PC-3 (cell line): ENCODE measurements at regions not wholly inside any gene's neighbourhood (a gene's known extent, or its start where the extent isn't known, plus 50 kb on each side); places are given as distances from the start of the nearest gene placed in this dataset.
A peak's percentile ranks its signal among the peaks of the same experiment; 100 is the strongest.

ENCODE experiments used
- ATAC-seq: fragments of 200-7000 bp; cut with Tn5 transposase; 2 replicates; pipeline ENCODE4 v1.9.1; 2020; ENCODE audit warnings: mild to moderate bottlenecking, moderate library complexity
- BruUV-seq: library from RNA; stranded (reverse); fragments of 400-500 nt; replicated peaks from 2 replicates; lab custom pipeline; 2021; lab: Mats Ljungman, UMichigan
- CTCF ChIA-PET: fragments of 300-600 bp; sonication (Branson Sonifier 250); formaldehyde crosslinking; loops from one replicate; lab custom pipeline; 2022; ENCODE audit warnings: antibody characterized with exemption; lab: Charles Lee
- POLR2A ChIA-PET: fragments of 300-600 bp; sonication (Branson Sonifier 250); formaldehyde crosslinking; loops from one replicate; lab custom pipeline; 2022; ENCODE audit warnings: antibody characterized with exemption; ENCODE audit not compliant: unreplicated experiment; lab: Charles Lee
- DNase-seq: peaks from one replicate; pipeline ENCODE4 v3.0.0-alpha.2; 2015
- H2AFZ ChIP-seq: fragments of 300-600 bp; sonication (generic); 2 replicates; pipeline ENCODE4 v1.6.0; 2016; ENCODE audit warnings: antibody characterized with exemption, low read length
- H3F3A ChIP-seq: fragments of 300-600 bp; sonication (generic); one replicate; pipeline ENCODE4 v1.6.0; 2017; ENCODE audit warnings: antibody characterized with exemption, low read length, control low read depth, mild to moderate bottlenecking; ENCODE audit not compliant: unreplicated experiment
- H3K27ac ChIP-seq: fragments of 300-600 bp; sonication (generic); 2 replicates; pipeline ENCODE4 v1.5.1; 2016; ENCODE audit warnings: mild to moderate bottlenecking, low read length
- H3K27me3 ChIP-seq: fragments of 300-600 bp; sonication (generic); 2 replicates; pipeline ENCODE4 v1.6.1; 2016; ENCODE audit warnings: low read length, mixed read lengths
- H3K36me3 ChIP-seq: fragments of 300-600 bp; sonication (generic); 2 replicates; pipeline ENCODE4 v1.6.1; 2016; ENCODE audit warnings: low read depth, mixed run types, low read length, mixed read lengths
- H3K4me1 ChIP-seq: fragments of 300-600 bp; sonication (generic); 2 replicates; pipeline ENCODE4 v1.5.1; 2016; ENCODE audit warnings: low read length; ENCODE audit not compliant: insufficient read depth
- H3K4me2 ChIP-seq: fragments of 300-600 bp; sonication (generic); 2 replicates; pipeline ENCODE4 v1.6.0; 2016; ENCODE audit warnings: low read length
- H3K4me3 ChIP-seq: fragments of 300-600 bp; sonication (generic); 2 replicates; pipeline ENCODE4 v1.5.1; 2016; ENCODE audit warnings: mild to moderate bottlenecking, low read length, mixed read lengths
- H3K79me2 ChIP-seq: fragments of 300-600 bp; sonication (generic); 2 replicates; pipeline ENCODE4 v1.6.1; 2017; ENCODE audit warnings: low read length, mixed read lengths
- H3K9ac ChIP-seq: fragments of 300-600 bp; sonication (generic); 2 replicates; pipeline ENCODE4 v1.6.0; 2016; ENCODE audit warnings: mild to moderate bottlenecking, low read length
- H3K9me2 ChIP-seq: fragments of 300-600 bp; sonication (generic); replicated peaks from 2 replicates; pipeline ENCODE4 v1.6.1; 2016; ENCODE audit warnings: mixed run types, low read length, mixed read lengths
- H3K9me3 ChIP-seq: fragments of 300-600 bp; sonication (generic); 2 replicates; pipeline ENCODE4 v1.6.1; 2016; ENCODE audit warnings: low read length, mixed read lengths
- H4K20me1 ChIP-seq: fragments of 300-600 bp; sonication (generic); 2 replicates; pipeline ENCODE4 v1.6.1; 2016; ENCODE audit warnings: low read length, mixed read lengths
- EZH2 ChIP-seq: fragments of 300-600 bp; sonication (generic); IDR thresholded peaks from one replicate; pipeline ENCODE4 v1.6.1; 2017; ENCODE audit warnings: antibody characterized with exemption, mild to moderate bottlenecking, low read length; ENCODE audit not compliant: unreplicated experiment
- EZH2phosphoT487 ChIP-seq: fragments of 300-600 bp; sonication (generic); IDR thresholded peaks from 2 replicates; pipeline ENCODE4 v1.6.1; 2018; ENCODE audit warnings: mild to moderate bottlenecking, antibody characterized with exemption, low read length, borderline replicate concordance
- intact Hi-C: fragments of 100-400 bp; cut with micrococcal nuclease; formaldehyde crosslinking; loops from 2 replicates; pipeline ENCODE4 v1.9.0; 2023
- TF ChIP-seq, protein P1 (sequence below): fragments of 300-600 bp; sonication (generic); conservative IDR thresholded peaks from 2 replicates; pipeline ENCODE4 v1.5.1; 2017; ENCODE audit warnings: antibody characterized with exemption, low read depth, mild to moderate bottlenecking, low read length

DNA sequence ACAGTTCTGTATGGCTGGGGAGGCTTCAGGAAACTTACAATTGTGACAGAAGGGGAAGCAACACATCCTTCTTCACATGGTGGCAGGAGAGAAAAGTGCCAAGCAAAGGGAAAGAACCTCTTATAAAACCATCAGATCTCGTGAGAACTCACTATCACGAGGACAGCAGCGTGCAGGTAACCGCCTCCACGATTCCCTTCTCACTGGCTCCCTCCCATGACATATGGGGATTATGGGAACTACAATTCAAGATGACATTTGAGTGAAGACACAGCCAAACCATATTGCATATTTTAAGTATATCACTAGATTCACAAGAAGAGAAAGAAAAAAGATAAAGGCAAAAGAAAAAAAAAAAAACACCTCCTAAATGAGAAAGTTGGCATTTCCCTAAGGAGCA lies 431.9 kb upstream of the RGS17 start:
- no TSS peak for BruUV-seq

DNA sequence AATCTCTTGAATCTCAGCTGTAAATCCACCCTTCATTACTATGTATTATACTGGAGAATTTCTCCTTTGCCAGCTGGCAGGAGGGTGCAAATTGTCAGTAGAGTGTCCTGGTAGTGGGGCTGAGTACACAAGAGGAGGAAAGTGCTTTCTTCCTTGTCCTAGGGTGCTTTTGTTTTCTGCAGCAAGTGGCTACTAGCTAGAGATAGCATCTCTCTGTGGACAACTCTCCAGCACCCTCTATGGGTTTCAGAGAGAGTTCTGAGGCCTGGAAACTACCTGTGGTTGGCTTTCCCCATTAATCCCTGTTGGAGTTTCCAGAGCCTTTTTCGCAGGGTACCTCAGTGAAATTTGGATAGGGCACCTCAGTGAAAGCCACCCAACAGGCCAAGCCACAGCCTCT lies 422.5 kb upstream of the RGS17 start:
- no peak overlapping the region for H3K4me3 ChIP-seq
- DNase-seq (peak; percentile 48), ATAC-seq (peak; percentile 37; the same call in 1 of the 2 replicates)
- TF ChIP-seq EZH2phosphoT487: no peak
- TF ChIP-seq, protein P1, sequence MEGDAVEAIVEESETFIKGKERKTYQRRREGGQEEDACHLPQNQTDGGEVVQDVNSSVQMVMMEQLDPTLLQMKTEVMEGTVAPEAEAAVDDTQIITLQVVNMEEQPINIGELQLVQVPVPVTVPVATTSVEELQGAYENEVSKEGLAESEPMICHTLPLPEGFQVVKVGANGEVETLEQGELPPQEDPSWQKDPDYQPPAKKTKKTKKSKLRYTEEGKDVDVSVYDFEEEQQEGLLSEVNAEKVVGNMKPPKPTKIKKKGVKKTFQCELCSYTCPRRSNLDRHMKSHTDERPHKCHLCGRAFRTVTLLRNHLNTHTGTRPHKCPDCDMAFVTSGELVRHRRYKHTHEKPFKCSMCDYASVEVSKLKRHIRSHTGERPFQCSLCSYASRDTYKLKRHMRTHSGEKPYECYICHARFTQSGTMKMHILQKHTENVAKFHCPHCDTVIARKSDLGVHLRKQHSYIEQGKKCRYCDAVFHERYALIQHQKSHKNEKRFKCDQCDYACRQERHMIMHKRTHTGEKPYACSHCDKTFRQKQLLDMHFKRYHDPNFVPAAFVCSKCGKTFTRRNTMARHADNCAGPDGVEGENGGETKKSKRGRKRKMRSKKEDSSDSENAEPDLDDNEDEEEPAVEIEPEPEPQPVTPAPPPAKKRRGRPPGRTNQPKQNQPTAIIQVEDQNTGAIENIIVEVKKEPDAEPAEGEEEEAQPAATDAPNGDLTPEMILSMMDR: peak; percentile 52
- H3F3A ChIP-seq: no peaks in the 10 kb centered on the region
- H4K20me1 ChIP-seq: no peaks in the 10 kb centered on the region
- H3K4me1 ChIP-seq: no peaks in the 10 kb centered on the region
- H3K36me3 ChIP-seq: no peaks in the 10 kb centered on the region
- no peak overlapping the region for H2AFZ ChIP-seq
- no peaks in the 10 kb centered on the region for H3K79me2 ChIP-seq
- H3K9ac ChIP-seq: no peak overlapping the region
- CTCF ChIA-PET: no interaction called here
- no peak overlapping the region for H3K27ac ChIP-seq
- intact Hi-C loops: no loop called here
- no peaks in the 10 kb centered on the region for H3K9me2 ChIP-seq
- H3K9me3 ChIP-seq: no peaks in the 10 kb centered on the region
- peaks cover 5% of the 10 kb centered on the region; the same call in 1 of the 2 replicates for H3K27me3 ChIP-seq
- H3K4me2 ChIP-seq: no peak overlapping the region
- BruUV-seq: no TSS peak
- POLR2A ChIA-PET: no interaction called here

More for the DNA sequence above, 431.9 kb upstream of the RGS17 start:
- no peaks in the 10 kb centered on the region for H4K20me1 ChIP-seq
- TF ChIP-seq, protein P1: no peak; the same call in 1 of the 2 replicates
- TF ChIP-seq EZH2phosphoT487: no peak
- no peak for TF ChIP-seq EZH2
- H3K4me1 ChIP-seq: no peaks in the 10 kb centered on the region
- no peaks in the 10 kb centered on the region for H3K79me2 ChIP-seq
- ChIA-PET POLR2A (no interaction called here), CTCF (no interaction called here)
- H3K9me3 ChIP-seq: no peaks in the 10 kb centered on the region
- H3K9ac ChIP-seq: no peak overlapping the region
- no peak overlapping the region for H3K4me2 ChIP-seq
- ATAC-seq: no peak
- no peaks in the 10 kb centered on the region for H3K36me3 ChIP-seq
- H3K4me3 ChIP-seq: no peak overlapping the region
- no peaks in the 10 kb centered on the region for H3F3A ChIP-seq
- DNase-seq: peak; percentile 24
- no peak overlapping the region for H2AFZ ChIP-seq
- intact Hi-C loops: no loop called here
- H3K27me3 ChIP-seq: no peaks in the 10 kb centered on the region
- no peaks in the 10 kb centered on the region for H3K9me2 ChIP-seq
- H3K27ac ChIP-seq: no peak overlapping the region

DNA sequence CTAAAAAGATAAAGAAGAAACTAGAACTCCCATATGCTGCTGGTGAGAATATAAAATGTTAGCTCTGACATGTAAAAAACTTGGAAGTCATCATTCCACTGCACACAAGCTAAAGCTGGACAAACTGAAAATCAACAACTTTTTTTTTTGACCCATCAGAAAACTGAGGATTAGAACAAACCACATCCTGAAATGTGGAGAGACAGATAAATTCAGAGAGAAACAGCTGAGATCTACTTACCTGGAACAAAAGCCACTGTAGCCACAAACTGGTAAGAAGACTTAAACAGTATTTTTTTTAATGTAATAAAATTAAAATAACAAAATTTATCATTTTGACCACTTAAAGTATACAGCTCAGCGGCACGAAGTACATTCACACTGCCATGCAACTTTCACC lies 408.5 kb upstream of the RGS17 start:
- Histone ChIP-seq H3K27me3 (no peaks in the 10 kb centered on the region), H3K4me3 (no peak overlapping the region), H3F3A (no peaks in the 10 kb centered on the region), H4K20me1 (no peaks in the 10 kb centered on the region), H3K9me2 (no peaks in the 10 kb centered on the region), H3K27ac (no peak overlapping the region), H2AFZ (no peak overlapping the region), H3K36me3 (no peaks in the 10 kb centered on the region), H3K9me3 (no peaks in the 10 kb centered on the region), H3K79me2 (no peaks in the 10 kb centered on the region), H3K4me2 (no peak overlapping the region), H3K9ac (no peak overlapping the region), H3K4me1 (no peaks in the 10 kb centered on the region)
- BruUV-seq: no TSS peak
- POLR2A ChIA-PET: no interaction called here
- TF ChIP-seq EZH2phosphoT487 (no peak), EZH2 (no peak)
- TF ChIP-seq, protein P1: no peak
- CTCF ChIA-PET: no interaction called here
- ATAC-seq (no peak), DNase-seq (no peak)
- intact Hi-C loops: no loop called here
